ENCODE measurements at regions not wholly inside any gene's neighbourhood (a gene's known extent, or its start where the extent isn't known, plus 50 kb on each side); places are given as distances from the start of the nearest gene placed in this dataset.

DNA sequence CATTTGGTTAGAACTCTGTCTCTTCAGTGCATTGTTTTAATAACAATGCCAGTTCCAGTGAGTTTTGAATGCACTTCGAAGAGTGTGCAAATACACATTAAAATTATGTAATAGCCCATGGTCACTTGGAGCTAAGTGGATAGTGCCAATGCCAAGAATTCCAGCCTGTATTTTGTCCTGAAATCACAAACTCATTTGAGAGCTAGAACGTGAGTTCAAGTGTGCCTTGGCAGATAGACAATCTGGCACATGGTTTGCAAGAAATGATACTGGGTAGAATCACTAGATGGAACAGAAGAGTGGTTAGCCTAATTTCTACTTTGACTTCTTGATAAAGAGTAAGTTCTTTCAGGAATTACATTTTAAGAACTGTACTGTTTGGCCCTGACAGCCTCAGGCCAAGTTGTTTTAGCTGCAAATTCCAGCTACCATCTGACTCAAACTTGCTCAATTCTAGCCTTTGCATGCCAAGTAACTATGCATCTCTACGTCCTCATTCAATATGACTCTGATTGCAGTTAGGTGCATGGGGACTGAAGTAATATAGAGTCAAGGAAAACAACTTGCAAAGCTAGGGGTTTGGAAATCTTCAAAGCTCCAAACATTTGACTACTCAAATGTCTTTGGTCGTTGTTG lies 131.9 kb upstream of the SMIM31 start:
- TF ChIP-seq POLR2A (IDR thresholded peaks at IDR 0.05; ENCODE audit: extremely low read depth, insufficient read length) (no peak), MYC (IDR thresholded peaks at IDR 0.05; ENCODE audit: low read depth, low read length) (no peak)
- TF ChIP-seq, protein P1, sequence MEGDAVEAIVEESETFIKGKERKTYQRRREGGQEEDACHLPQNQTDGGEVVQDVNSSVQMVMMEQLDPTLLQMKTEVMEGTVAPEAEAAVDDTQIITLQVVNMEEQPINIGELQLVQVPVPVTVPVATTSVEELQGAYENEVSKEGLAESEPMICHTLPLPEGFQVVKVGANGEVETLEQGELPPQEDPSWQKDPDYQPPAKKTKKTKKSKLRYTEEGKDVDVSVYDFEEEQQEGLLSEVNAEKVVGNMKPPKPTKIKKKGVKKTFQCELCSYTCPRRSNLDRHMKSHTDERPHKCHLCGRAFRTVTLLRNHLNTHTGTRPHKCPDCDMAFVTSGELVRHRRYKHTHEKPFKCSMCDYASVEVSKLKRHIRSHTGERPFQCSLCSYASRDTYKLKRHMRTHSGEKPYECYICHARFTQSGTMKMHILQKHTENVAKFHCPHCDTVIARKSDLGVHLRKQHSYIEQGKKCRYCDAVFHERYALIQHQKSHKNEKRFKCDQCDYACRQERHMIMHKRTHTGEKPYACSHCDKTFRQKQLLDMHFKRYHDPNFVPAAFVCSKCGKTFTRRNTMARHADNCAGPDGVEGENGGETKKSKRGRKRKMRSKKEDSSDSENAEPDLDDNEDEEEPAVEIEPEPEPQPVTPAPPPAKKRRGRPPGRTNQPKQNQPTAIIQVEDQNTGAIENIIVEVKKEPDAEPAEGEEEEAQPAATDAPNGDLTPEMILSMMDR (IDR thresholded peaks at IDR 0.05; ENCODE audit: low read depth, low read length): no peak
- TF ChIP-seq, protein P2, sequence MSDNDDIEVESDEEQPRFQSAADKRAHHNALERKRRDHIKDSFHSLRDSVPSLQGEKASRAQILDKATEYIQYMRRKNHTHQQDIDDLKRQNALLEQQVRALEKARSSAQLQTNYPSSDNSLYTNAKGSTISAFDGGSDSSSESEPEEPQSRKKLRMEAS (IDR thresholded peaks at IDR 0.05; ENCODE audit: low read depth, low read length): no peak

Measured in NB4 (cell line).